ENCODE measurements at regions not wholly inside any gene's neighbourhood (a gene's known extent, or its start where the extent isn't known, plus 50 kb on each side); places are given as distances from the start of the nearest gene placed in this dataset.
"Not testable (repeated sequence)": the region's sequence is repeated elsewhere in the genome, so short reads cannot be mapped to it uniquely, and the experiment has no call there.

DNA sequence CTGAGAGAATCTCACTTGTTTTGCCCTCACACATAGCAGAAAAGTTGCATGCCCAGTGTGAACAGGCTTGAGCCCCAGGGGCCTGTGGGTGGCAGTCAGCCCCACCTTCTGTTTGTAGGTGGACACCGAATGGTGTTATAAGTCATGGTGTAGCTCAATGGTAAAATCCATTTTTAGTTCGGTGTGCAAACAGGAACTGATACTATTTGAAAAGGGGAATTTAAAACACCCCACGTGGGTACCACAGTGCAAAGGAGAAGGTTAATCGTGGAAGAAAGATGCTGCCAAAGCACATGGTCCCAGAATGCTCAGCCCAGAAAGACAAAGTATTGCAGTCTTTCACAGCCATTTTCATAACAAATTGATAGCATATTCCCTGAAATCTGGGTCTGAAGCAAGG lies 71.8 kb upstream of the GZMB start:
- no peak for DNase-seq (ENCODE audit: low read depth)
- no peak overlapping the region for H3K4me3 ChIP-seq (ENCODE audit: low read length)
- TF ChIP-seq, protein P1, sequence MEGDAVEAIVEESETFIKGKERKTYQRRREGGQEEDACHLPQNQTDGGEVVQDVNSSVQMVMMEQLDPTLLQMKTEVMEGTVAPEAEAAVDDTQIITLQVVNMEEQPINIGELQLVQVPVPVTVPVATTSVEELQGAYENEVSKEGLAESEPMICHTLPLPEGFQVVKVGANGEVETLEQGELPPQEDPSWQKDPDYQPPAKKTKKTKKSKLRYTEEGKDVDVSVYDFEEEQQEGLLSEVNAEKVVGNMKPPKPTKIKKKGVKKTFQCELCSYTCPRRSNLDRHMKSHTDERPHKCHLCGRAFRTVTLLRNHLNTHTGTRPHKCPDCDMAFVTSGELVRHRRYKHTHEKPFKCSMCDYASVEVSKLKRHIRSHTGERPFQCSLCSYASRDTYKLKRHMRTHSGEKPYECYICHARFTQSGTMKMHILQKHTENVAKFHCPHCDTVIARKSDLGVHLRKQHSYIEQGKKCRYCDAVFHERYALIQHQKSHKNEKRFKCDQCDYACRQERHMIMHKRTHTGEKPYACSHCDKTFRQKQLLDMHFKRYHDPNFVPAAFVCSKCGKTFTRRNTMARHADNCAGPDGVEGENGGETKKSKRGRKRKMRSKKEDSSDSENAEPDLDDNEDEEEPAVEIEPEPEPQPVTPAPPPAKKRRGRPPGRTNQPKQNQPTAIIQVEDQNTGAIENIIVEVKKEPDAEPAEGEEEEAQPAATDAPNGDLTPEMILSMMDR (IDR thresholded peaks at IDR 0.05; ENCODE audit: insufficient read depth, low read depth, low read length, missing control alignments), result no peak

DNA sequence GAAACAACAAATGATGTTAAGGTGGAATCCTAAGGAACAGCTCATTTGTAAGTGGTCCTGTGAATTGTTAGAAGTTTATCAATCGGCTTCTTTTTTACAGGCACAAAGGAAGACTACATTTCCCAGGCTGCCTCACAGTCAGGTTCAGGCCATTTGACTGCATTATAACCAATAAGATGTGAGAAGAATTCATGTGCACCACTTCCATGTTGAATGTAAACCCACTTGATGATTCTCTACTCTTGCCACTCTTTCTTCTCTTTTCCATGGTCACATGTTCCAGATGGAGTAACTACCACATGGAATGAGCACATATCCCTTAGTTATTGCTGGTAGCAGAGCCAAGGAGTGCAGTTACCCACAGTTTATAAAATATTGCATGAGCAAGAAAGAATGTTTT lies 67.1 kb upstream of the GZMB start:
- DNase-seq (ENCODE audit: low read depth), result no peak

DNA sequence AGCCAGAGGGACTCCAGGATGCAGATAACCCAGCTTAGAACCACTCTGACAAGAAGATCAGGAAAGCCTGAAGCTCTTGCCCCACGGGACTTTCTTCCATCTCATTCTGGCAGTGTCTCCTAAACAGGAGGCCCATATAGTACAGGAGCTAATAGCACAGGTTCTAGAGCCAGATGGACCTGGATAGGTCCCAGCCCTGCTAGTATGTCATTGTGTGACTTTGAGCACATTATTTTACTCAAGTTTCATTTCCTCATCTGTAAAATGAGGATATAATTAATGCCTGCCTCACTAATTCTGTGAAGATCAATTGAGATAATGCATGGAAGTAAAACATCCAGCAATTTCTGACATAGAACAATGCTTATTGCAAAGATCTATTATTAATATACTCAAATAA lies 66.5 kb upstream of the GZMB start:
- no peak overlapping the region for H3K4me3 ChIP-seq (ENCODE audit: low read length)
- TF ChIP-seq, protein P1 (IDR thresholded peaks at IDR 0.05; ENCODE audit: insufficient read depth, low read depth, low read length, missing control alignments), result no peak
- no peak for DNase-seq (ENCODE audit: low read depth)

More for the DNA sequence above, 67.1 kb upstream of the GZMB start:
- H3K4me3 ChIP-seq (ENCODE audit: low read length), result no peak overlapping the region
- TF ChIP-seq, protein P1 (IDR thresholded peaks at IDR 0.05; ENCODE audit: insufficient read depth, low read depth, low read length, missing control alignments), result no peak

DNA sequence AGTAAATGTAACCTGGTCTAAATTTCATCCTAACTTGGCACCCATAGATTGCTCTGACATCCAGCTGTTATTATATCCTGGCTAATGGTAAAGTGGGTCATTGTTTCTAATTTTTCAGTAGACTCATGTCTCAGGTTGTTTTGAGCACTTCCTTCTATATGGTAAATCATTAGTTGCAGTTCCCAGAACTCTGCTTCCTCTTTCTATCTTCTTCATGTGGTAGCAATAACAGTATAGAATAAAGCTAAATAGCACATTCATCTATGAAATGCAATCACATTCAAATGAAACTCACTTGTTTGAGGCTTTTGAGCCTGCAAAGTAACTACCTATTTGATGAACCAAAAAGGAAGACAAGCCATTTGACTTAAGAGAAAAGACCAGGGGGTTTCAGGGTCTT lies 65.1 kb upstream of the GZMB start:
- no peak for DNase-seq (ENCODE audit: low read depth)
- no peak overlapping the region for H3K4me3 ChIP-seq (ENCODE audit: low read length)
- TF ChIP-seq, protein P1 (IDR thresholded peaks at IDR 0.05; ENCODE audit: insufficient read depth, low read depth, low read length, missing control alignments), result no peak

DNA sequence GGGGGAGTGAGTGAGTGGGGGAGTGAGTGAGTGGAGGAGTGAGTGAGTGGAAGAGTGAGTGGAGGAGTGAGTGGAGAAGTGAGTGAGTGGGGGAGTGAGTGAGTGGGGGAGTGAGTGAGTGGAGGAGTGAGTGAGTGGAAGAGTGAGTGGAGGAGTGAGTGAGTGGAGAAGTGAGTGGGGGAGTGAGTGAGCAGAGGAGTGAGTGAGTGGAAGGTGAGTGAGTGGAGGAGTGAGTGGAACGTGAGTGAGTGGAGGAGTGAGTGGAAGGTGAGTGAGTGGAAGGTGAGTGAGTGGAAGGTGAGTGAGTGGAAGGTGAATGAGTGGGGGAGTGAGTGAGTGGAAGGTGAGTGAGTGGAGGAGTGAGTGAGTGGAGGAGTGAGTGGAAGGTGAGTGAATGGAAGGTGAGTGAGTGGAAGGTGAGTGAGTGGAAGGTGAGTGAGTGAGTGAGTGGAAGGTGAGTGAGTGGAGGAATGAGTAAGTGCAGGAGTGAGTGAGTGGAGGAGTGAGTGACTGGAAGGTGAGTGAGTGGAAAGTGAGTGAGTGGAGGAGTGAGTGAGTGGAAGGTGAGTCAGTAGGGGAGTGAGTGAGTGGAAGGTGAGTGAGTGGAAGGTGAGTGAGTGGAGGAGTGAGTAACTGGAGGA lies 62.4 kb upstream of the GZMB start:
- DNase-seq (ENCODE audit: low read depth); H3K4me3 ChIP-seq (ENCODE audit: low read length): not testable (repeated sequence)

DNA sequence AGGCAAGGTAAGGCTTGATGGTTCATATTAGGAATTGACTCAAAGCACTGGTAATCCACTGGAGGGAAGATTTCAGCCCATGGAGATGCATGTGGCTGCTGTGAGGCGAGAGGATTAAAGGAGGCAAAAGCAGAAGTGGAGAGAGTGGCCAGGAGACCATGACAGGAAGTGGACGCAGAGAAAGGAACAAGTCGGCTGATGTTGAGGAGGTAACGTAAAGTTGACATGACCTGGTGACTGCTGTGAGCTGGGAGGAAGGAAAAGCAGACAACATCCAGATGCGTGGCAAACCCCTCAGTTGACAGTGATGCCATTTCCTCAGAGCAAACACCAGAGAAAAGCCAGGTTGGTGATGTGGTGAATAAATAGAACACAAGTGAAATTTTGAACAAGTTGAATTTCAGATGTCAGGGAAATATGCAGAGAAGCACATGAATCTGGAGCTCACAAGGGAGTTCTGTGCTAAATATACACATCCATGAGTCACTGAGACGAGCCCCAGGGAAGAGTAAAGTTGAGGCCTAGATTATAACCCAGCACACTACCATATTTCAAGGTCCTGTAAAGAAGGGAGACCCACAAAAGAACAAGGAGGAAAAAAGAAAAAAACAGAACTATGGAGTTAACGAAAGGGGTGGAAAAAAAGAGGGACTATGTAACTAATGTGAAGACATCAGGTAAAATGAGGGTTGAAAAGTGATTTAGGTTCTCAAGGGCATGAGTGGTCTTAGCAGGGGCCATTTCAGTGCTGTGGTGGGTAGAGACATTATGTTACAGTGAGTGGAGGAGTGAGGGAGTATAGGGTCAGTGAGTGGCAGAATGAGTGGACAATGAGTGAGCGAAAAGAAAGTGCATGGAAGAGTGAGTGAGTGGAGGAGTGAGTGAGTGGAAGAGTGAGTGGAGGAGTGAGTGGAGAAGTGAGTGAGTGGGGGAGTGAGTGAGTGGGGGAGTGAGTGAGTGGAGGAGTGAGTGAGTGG lies 61.6 kb upstream of the GZMB start:
- TF ChIP-seq, protein P1 (IDR thresholded peaks at IDR 0.05; ENCODE audit: insufficient read depth, low read depth, low read length, missing control alignments), result no peak
- no peak overlapping the region for H3K4me3 ChIP-seq (ENCODE audit: low read length)
- no peak for DNase-seq (ENCODE audit: low read depth)

DNA sequence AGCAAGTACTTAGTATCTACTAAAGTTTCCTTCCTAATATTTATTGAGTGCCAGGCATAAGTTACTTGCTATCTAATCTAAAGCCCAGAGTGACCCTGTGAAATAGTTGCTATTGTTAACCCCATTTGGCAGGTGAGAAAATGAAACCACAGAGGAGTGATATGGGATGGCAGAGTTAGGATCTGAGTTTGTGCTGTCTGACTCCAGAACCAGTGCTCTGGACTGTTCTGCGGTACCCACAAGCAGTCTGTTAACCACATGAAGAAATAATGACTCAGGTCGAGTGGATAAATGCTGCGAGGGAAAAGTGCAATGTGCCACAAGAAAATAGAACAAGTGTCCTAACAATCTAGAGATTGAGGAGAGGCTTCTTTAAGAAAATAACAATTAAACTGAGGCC lies 60.7 kb upstream of the GZMB start:
- TF ChIP-seq, protein P1 (IDR thresholded peaks at IDR 0.05; ENCODE audit: insufficient read depth, low read depth, low read length, missing control alignments), result no peak
- no peak for DNase-seq (ENCODE audit: low read depth)

More for the DNA sequence above, 60.7 kb upstream of the GZMB start:
- no peak overlapping the region for H3K4me3 ChIP-seq (ENCODE audit: low read length)

All from epithelial cell of esophagus (primary cell).